ENCODE measurements at regions not wholly inside any gene's neighbourhood (a gene's known extent, or its start where the extent isn't known, plus 50 kb on each side); places are given as distances from the start of the nearest gene placed in this dataset.

DNA sequence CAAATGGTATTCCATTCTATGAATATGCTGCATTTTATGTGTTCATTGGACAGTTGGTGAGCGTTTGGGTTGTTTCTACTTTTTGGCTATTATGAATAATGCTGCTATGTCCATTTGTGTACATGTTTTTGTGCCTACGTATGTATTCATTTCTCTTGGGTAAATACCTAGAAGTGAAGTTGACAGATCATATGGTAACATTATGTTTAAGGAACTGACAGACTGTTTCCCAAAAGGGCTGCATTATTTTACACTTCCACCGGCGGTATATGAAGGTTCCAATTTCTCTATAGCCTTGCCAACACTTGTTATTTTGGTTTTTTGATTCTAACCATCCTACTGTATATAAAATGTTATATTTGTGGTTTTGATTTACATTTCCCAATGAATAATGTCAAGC, 703.9 kb upstream of the CDH2 start:
- H4K91ac ChIP-seq (replicated peaks; ENCODE audit: insufficient read length, low read length) = no peak overlapping the region
- WGBS, 2 experiments (ENCODE audit: extremely low coverage in 1 of 2, insufficient coverage in 1 of 2, insufficient read length in 1 of 2, insufficient replicate concordance in 2 of 2, low coverage in 1 of 2, low lambda C conversion rate in 2 of 2, missing lambda C conversion rate in 1 of 2) = 93% methylated on average over 4 of the region's 4 CpGs; no CpG with 5 or more reads in 1 of the 2 experiments
- H3K4me2 ChIP-seq (ENCODE audit: insufficient read depth in 1 of 2, low read depth in 2 of 2, low read length in 2 of 2) = no peak overlapping the region
- no peaks in the 10 kb centered on the region for H3K36me3 ChIP-seq (ENCODE audit: control insufficient read depth in 2 of 4, insufficient read depth in 4 of 4, low read length in 3 of 4)
- H4K20me1 ChIP-seq (replicated peaks in 1 of 2; ENCODE audit: control insufficient read depth in 1 of 2, insufficient read depth in 2 of 2, low read length in 2 of 2) = no peaks in the 10 kb centered on the region
- no peak overlapping the region for H3K14ac ChIP-seq (ENCODE audit: insufficient read length)
- H3K23me2 ChIP-seq (ENCODE audit: low read depth, low read length) = no peaks in the 10 kb centered on the region
- no peak overlapping the region for H2BK12ac ChIP-seq (ENCODE audit: low read depth, low read length)
- H2AK5ac ChIP-seq (ENCODE audit: low read depth, low read length) = no peak overlapping the region
- no peak overlapping the region for H2BK20ac ChIP-seq (ENCODE audit: low read length)
- no peak overlapping the region for H3K9ac ChIP-seq (replicated peaks in 1 of 4; ENCODE audit: extremely low read depth in 1 of 4, low read depth in 3 of 4, low read length in 3 of 4)
- ChIA-PET CTCF (ENCODE audit: partially characterized antibody) (no interaction called here), POLR2A (ENCODE audit: partially characterized antibody) (no interaction called here)
- H2BK120ac ChIP-seq (replicated peaks; ENCODE audit: low read depth, low read length) = no peak overlapping the region
- H3K4me3 ChIP-seq (ENCODE audit: extremely low read depth in 1 of 4, insufficient read depth in 2 of 4, low read depth in 3 of 4, low read length in 4 of 4) = no peak overlapping the region
- H4K8ac ChIP-seq (ENCODE audit: extremely low read depth, insufficient read depth, low read length) = no peak overlapping the region
- no peaks in the 10 kb centered on the region for H3K9me3 ChIP-seq (ENCODE audit: insufficient read depth in 2 of 2, low read depth in 1 of 2, low read length in 1 of 2)
- H4K5ac ChIP-seq (ENCODE audit: insufficient read length, low read depth, low read length) = no peak overlapping the region
- H3K79me2 ChIP-seq (ENCODE audit: control insufficient read depth in 1 of 2, insufficient read depth in 2 of 2, low read length in 2 of 2) = no peaks in the 10 kb centered on the region
- no peaks in the 10 kb centered on the region for H3K79me1 ChIP-seq (ENCODE audit: low read depth, low read length)
- H3K18ac ChIP-seq (ENCODE audit: extremely low read depth, low read length) = no peak overlapping the region
- H3K27ac ChIP-seq (ENCODE audit: low read depth, low read length) = no peak overlapping the region
- H3K56ac ChIP-seq (replicated peaks; ENCODE audit: insufficient read length, low read depth, low read length) = no peak overlapping the region
- no peak overlapping the region for H3K23ac ChIP-seq (ENCODE audit: insufficient read length)
- FAIRE-seq (no peak), DNase-seq (ENCODE audit: low read depth in 1 of 2, low spot score in 2 of 2) (no peak)
- H3K4me1 ChIP-seq (replicated peaks in 1 of 4; ENCODE audit: control insufficient read depth in 3 of 4, insufficient read depth in 4 of 4, low read length in 3 of 4) = no peaks in the 10 kb centered on the region
- no peak overlapping the region for H2BK5ac ChIP-seq (ENCODE audit: low read depth, low read length)
- H2AFZ ChIP-seq (ENCODE audit: low read length) = no peak overlapping the region
- TF ChIP-seq ZNF274 (IDR thresholded peaks at IDR 0.05; ENCODE audit: borderline replicate concordance, extremely low read depth, low read length) (no peak), CEBPB (IDR thresholded peaks at IDR 0.05; ENCODE audit: low read depth, low read length) (no peak), PHF8 (conservative IDR thresholded peaks at IDR 0.05; ENCODE audit: low read depth, low read length) (no peak), SAP30 (IDR thresholded peaks at IDR 0.05; ENCODE audit: insufficient read depth, insufficient replicate concordance, low read length) (no peak), CHD2 (IDR thresholded peaks at IDR 0.05; ENCODE audit: low read length) (no peak), SIX5 (IDR thresholded peaks at IDR 0.05; ENCODE audit: low read depth, low read length) (no peak), NANOG (IDR thresholded peaks at IDR 0.05; ENCODE audit: insufficient read depth, low read depth, low read length, poor library complexity, severe bottlenecking) (no peak)
- no peaks in the 10 kb centered on the region for H3K27me3 ChIP-seq (replicated peaks in 1 of 4; ENCODE audit: control insufficient read depth in 3 of 4, extremely low read depth in 1 of 4, insufficient read depth in 3 of 4, low read length in 3 of 4)
- H2BK15ac ChIP-seq (ENCODE audit: low read length) = no peak overlapping the region
- no peak overlapping the region for H3K4ac ChIP-seq (replicated peaks; ENCODE audit: insufficient read length, low read depth, low read length)
